HG02938 (cell line): ENCODE measurements at regions not wholly inside any gene's neighbourhood (a gene's known extent, or its start where the extent isn't known, plus 50 kb on each side); places are given as distances from the start of the nearest gene placed in this dataset.

ENCODE experiments used
- ATAC-seq: cut with Tn5 transposase; IDR thresholded peaks from one replicate; pipeline ENCODE4 v1.9.1; 2021; ENCODE audit warnings: mild to moderate bottlenecking, moderate library complexity; ENCODE audit not compliant: unreplicated experiment

DNA sequence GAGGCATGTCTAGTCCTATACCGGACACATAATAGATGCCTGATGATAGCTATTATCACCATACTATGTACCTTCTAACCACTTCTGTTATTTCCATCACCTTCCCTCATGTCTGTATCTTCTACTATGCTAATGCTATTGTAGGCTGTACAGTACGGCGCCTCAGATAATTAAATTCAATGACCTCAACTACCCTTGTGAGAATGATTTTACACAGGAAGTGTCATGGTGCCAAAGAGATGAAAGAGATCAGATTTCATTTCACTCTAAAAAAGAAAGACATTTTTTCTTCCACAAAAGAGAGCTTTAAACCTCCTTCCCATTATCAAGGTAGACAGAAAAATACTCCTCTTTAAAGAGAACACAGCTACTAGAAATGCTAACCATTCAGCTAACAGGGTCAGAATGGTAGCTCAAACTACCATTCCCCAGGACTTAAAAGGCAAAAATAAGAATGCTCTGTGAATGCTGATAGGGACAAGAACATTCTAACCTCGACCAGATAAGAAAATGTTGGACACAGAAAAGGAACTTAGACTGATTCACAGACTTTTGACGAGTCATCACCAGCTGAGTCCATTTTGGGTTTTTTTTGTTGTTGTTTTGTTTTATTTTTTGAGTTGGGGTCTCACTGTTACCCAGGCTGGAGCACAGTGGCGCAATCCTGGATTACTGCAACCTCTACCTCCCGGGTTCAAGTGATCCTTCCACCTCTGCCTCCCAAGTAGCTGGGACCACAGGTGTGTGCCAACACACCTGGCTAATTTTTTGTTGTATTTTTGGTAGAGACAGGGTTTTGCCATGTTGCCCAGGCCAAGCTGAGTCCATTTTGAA lies 99.2 kb upstream of the RAPGEF2 start:
- ATAC-seq: no peak

GRCh38 chr4:159006202-159006601 lies 96.7 kb upstream of the RAPGEF2 start:
- no peak for ATAC-seq

DNA sequence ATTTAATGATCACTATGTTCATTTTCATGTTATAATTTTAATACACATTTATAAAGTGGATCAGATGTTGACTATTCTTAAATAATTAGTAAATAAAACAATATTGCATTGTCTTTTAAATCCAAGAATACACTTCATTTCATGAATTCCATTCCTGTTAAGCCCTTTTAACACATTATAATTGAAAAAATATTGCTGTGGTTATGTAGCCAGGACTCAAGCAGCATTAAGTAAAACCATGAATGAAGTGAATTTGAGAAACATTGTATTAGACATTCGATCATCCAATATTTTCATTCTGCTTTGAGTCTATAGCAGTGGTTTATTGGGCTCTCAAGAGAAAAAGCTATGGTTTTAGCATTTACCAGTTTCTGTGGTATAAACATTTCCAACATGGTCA lies 94.2 kb upstream of the RAPGEF2 start:
- no peak for ATAC-seq

DNA sequence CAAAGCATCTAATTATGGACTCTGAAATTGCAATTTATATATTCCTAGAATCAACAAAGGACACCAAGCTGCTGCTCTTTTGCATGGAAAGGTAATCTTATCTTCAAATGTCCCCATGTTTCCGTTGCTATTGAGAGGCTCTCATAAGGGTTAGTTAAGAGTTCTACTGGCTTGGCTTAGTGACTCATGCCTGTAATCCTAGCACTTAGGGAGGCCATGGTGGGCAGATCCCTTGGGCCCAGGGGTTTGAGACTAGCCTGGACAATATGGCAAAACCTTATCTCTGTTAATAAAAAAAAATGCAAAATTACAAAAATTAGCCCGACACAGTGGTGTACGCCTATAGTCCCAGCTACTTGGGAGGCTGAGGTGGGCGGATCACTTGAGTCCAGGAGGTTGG lies 93.4 kb upstream of the RAPGEF2 start:
- no peak for ATAC-seq

GRCh38 chr4:159010100-159010499 lies 92.8 kb upstream of the RAPGEF2 start:
- no peak for ATAC-seq

- ATAC-seq: no peak
Observed at GRCh38 chr4:159010563-159011260, 92.2 kb upstream of the RAPGEF2 start.

DNA sequence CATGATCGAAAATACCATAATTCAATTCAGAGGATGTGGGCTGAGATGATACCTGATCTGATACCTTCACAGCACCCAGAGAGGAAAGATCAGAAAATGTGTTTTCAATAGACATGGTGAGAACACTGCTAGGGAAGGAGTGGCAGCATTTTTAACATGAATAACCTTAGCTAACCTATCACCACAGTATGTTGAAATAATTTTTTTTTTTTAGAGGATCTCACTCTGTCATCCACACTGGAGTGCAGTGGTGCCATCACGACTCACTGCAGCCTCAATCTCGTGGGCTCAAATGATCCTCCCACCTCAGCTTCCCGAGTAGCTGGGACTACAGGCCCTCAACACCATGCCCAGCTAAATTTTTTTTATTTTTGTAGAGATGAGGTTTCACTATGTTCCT lies 90.5 kb upstream of the RAPGEF2 start:
- ATAC-seq: no peak

- no peak for ATAC-seq
Observed at GRCh38 chr4:159013692-159014091, 89.2 kb upstream of the RAPGEF2 start.

GRCh38 chr4:159014859-159015258 lies 88.0 kb upstream of the RAPGEF2 start:
- no peak for ATAC-seq

- ATAC-seq: no peak
Observed at GRCh38 chr4:159015841-159016240, 87.0 kb upstream of the RAPGEF2 start.

GRCh38 chr4:159016593-159017024 lies 86.3 kb upstream of the RAPGEF2 start:
- peak; percentile 24 for ATAC-seq

DNA sequence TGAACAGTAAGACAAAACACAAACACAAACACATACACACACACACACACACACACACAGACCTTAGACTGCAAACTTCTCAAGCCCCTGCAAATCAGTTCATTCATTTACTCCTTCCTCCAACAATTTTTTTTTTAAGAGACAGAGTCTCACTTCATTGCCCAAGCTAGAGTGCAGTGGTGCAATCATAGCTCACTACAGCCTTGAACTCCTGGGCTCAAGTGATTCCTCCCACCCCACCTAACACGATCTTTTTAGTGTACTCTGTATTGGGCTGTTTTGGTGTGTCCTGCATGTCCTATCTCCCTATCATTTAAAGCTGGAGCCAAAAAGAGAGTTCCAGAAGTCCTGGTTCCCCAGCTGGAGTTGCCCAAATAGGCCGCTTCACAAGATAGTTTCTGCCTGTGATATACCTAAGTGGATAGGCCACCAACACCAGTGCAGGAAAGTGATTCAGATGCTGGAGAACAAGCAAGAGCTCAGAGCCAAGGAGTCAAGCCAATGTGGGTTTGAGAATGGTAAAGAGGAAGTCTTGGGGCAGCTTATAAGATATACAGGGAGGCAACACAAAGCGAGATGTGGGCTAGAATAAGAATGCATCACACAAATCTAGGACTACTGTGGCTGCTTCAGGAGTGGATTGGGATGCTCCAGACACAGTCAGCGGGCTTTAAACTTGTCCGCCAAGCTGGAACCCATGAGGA lies 85.4 kb upstream of the RAPGEF2 start:
- ATAC-seq: peak; percentile 34

DNA sequence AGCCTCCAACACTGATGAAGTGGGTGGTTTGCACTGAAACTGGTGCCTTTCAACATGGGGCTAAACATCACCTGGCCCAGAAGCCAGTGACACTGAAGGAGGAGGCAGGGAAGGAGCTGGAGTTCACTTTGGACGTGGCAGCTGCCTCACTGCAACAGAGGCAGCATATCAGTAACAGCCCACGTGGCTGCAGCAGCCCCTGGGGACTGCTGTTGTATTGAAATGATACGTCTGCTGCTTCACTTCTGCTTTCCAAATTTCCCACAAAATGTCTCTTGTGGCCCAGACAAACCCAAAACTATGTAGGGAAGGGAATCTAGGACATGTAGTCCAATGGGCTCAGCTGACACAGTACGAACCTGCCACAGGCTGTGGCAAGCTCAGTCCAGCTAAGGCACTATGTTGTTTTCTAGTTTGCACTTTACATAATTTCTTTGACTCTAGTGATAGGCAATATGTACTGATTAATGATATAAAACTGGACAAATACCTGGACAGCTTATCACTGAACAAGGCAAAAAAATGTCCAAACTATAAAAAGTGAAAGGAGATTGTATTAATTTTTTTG lies 84.7 kb upstream of the RAPGEF2 start:
- peak; percentile 95 for ATAC-seq

- no peak for ATAC-seq
Observed at GRCh38 chr4:159019356-159019755, 83.5 kb upstream of the RAPGEF2 start.

DNA sequence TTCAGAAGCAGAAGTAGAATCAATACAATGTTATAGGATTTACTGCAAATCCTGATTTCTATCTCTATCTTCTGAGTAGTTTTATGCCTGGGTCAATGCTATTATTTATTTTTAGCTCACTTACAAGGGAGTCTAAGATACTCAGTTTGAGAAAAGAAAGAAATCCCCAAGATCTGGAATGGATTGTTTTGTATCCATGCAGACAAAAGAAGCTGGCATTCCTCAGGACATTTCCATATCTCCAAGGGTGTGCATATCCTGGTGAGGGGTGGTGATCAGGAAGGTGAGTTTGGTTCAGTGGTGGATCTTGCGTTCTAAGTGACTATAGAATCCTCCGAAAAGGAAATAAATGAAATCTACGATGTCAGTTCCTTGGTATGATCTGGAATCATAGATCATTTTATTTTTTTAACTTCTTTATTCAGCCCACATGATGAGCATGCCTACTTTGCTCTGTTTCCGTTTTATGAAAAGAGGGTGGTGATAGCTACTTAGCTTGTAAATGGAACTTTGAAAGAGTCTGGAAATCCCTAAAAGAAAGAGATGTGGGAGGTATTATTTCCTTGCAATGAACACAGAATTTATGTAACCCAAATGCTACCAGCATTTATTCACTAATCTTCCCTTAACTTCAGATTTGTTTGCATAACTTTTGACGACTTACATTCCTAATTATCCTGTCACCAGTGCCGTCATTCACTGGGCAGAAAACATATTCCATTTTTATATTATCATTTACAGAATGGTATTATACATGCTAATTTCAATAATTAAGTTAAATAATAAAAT lies 81.1 kb upstream of the RAPGEF2 start:
- ATAC-seq: no peak

GRCh38 chr4:159023741-159024140 lies 79.1 kb upstream of the RAPGEF2 start:
- no peak for ATAC-seq

GRCh38 chr4:159024266-159024665 lies 78.6 kb upstream of the RAPGEF2 start:
- ATAC-seq: no peak

DNA sequence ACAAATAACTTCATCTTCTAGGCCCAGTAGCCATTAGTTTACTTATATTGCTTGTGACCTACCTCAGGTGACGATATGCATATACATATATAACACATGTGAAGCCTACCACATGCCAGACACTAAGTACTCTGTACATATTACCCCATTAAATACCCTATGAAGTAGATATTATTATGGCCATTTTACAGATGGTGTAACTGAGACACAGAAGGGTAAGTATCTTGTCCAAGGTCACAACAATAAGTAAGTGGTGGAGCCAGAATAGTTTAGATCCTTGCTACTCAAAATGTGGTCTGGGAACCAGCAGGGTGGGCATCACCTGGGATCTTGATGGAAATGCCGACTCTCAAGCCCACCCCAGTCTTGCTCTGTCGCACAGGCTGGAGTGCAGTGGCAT lies 78.1 kb upstream of the RAPGEF2 start:
- no peak for ATAC-seq

GRCh38 chr4:159026329-159026728 lies 76.5 kb upstream of the RAPGEF2 start:
- ATAC-seq: no peak

DNA sequence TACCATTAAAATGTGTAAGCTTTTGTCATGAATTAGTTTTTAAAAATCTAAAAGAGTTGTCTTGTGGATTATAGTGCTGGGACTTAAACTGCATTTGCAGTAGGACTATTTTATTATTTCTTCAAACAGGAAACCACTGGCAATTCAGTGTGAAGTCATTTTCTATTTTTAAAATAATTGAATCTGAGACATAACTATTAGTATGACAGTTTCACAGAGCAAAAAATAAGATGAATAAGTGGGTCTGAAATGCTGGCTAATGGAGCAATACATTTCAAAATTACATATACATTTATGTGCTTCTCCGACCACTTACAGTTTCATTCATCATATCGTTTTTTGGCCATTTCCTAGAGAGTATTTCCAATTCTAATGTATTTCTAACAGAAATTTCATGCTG lies 75.3 kb upstream of the RAPGEF2 start:
- ATAC-seq: peak; percentile 83

DNA sequence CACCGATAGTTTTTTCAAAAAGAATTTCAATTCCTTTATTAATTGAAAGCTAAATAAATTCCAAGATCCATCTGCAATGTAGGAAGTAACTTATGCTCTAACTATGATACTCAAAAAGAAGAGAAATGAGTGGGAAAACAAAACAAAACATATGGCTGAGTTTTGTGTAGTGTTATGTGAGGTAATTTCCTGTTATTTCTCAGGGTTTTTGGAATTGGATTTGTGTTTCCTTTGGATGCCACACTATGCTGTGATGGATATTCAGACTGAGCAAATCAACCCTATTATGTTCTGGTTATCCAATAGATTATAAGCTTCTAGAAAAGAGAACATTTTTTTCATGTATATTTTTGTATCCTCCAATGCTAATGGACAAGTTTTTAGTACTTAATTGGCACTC lies 73.4 kb upstream of the RAPGEF2 start:
- no peak for ATAC-seq
